Kidney epithelial cell (primary cell): ENCODE measurements at regions not wholly inside any gene's neighbourhood (a gene's known extent, or its start where the extent isn't known, plus 50 kb on each side); places are given as distances from the start of the nearest gene placed in this dataset.

Experiments
- DNase-seq: peaks from one replicate; pipeline ENCODE4 v3.0.0-alpha.2; 2010; ENCODE audit warnings: low read depth
- H3K27me3 ChIP-seq: 2 replicates; pipeline ENCODE4 v1.6.0; 2011; ENCODE audit warnings: low read length; ENCODE audit not compliant: control insufficient read depth, insufficient read depth
- H3K36me3 ChIP-seq: 2 replicates; pipeline ENCODE4 v1.5.1; 2011; ENCODE audit warnings: low read length; ENCODE audit not compliant: control insufficient read depth, insufficient read depth
- H3K4me3 ChIP-seq: 2 replicates; pipeline ENCODE4 v1.5.1; 2011; ENCODE audit warnings: low read depth, mild to moderate bottlenecking, control low read depth, low read length
- CTCF ChIP-seq: IDR thresholded peaks from 2 replicates; pipeline ENCODE4 v1.5.1; 2011; ENCODE audit warnings: mild to moderate bottlenecking, moderate library complexity, low read length, control low read depth, inconsistent platforms; ENCODE audit not compliant: insufficient read depth, poor library complexity, severe bottlenecking

GRCh38 chr14:23876160-23876750, 77.3 kb upstream of the DHRS4 start:
- TF ChIP-seq CTCF = no peak
- H3K27me3 ChIP-seq = no peaks in the 10 kb centered on the region
- no peaks in the 10 kb centered on the region for H3K36me3 ChIP-seq
- DNase-seq = no peak
- H3K4me3 ChIP-seq = no peak overlapping the region

GRCh38 chr14:23877111-23877510, 76.5 kb upstream of the DHRS4 start:
- Histone ChIP-seq H3K4me3 (no peak overlapping the region), H3K36me3 (no peaks in the 10 kb centered on the region), H3K27me3 (no peaks in the 10 kb centered on the region)
- DNase-seq = no peak
- no peak for TF ChIP-seq CTCF

GRCh38 chr14:23877538-23878180, 75.9 kb upstream of the DHRS4 start:
- no peak for TF ChIP-seq CTCF
- DNase-seq = no peak
- H3K4me3 ChIP-seq = no peak overlapping the region

GRCh38 chr14:23881282-23881681, 72.3 kb upstream of the DHRS4 start:
- Histone ChIP-seq H3K36me3 (no peaks in the 10 kb centered on the region), H3K27me3 (no peaks in the 10 kb centered on the region), H3K4me3 (no peak overlapping the region)
- DNase-seq = peak; percentile 14
- TF ChIP-seq CTCF = no peak

More at GRCh38 chr14:23877538-23878180, 75.9 kb upstream of the DHRS4 start:
- Histone ChIP-seq H3K36me3 (no peaks in the 10 kb centered on the region), H3K27me3 (no peaks in the 10 kb centered on the region)

- TF ChIP-seq CTCF = no peak
- DNase-seq = no peak
Observed at GRCh38 chr14:23883684-23884540, 69.7 kb upstream of the DHRS4 start.

More at GRCh38 chr14:23883684-23884540, 69.7 kb upstream of the DHRS4 start:
- Histone ChIP-seq H3K27me3 (no peaks in the 10 kb centered on the region), H3K36me3 (no peaks in the 10 kb centered on the region), H3K4me3 (no peak overlapping the region)
